Activated CD4-positive, alpha-beta T cell treated with anti-CD3 and anti-CD28 coated beads for 36 hours (primary cell): ENCODE measurements at regions not wholly inside any gene's neighbourhood (a gene's known extent, or its start where the extent isn't known, plus 50 kb on each side); places are given as distances from the start of the nearest gene placed in this dataset.

Experiments used
- ATAC-seq: fragments of 200-7000 bp; cut with Tn5 transposase; one replicate; pipeline ENCODE4 v1.10.0; 2021; ENCODE audit warnings: mild to moderate bottlenecking, moderate library complexity
- CTCF ChIA-PET: fragments of 350-600 bp; sonication (Branson Sonifier 250); formaldehyde crosslinking; loops from one replicate; lab custom pipeline; 2021; ENCODE audit warnings: antibody characterized with exemption; lab: Charles Lee
- POLR2A ChIA-PET: fragments of 350-600 bp; sonication (Branson Sonifier 250); formaldehyde crosslinking; loops from one replicate; lab custom pipeline; 2021; ENCODE audit warnings: antibody characterized with exemption, inconsistent platforms; lab: Charles Lee
- DNase-seq: peaks from one replicate; pipeline ENCODE4 v3.0.0-alpha.2; 2020
- H3K27ac Mint-ChIP-seq: one replicate; pipeline ENCODE4 v1.8.0; 2021; ENCODE audit warnings: mixed read lengths
- H3K27me3 Mint-ChIP-seq: one replicate; pipeline ENCODE4 v1.8.0; 2021; ENCODE audit warnings: mixed read lengths
- H3K36me3 Mint-ChIP-seq: one replicate; pipeline ENCODE4 v1.8.0; 2021; ENCODE audit warnings: low read depth, mixed read lengths
- H3K4me1 Mint-ChIP-seq: one replicate; pipeline ENCODE4 v1.8.0; 2021; ENCODE audit warnings: mixed read lengths
- H3K4me3 Mint-ChIP-seq: one replicate; pipeline ENCODE4 v1.8.0; 2021; ENCODE audit warnings: mild to moderate bottlenecking, moderate library complexity, mixed read lengths
- H3K9me3 Mint-ChIP-seq: one replicate; pipeline ENCODE4 v1.8.0; 2021; ENCODE audit warnings: low read depth, mixed read lengths
- intact Hi-C, 2 experiments: fragments of 100-400 bp; cut with DNase I in 1 of 2; cut with micrococcal nuclease in 1 of 2; formaldehyde crosslinking; loops; one replicate each; pipeline versions ENCODE4 v1.14.2 to v1.15.1; 2022 to 2024; cut with DNase I, micrococcal nuclease

GRCh38 chr17:56740481-56740880, 93.2 kb downstream of the C17orf67 start:
- Mint-ChIP-seq H3K4me1 (no peaks in the 10 kb centered on the region), H3K9me3 (no peaks in the 10 kb centered on the region), H3K4me3 (no peak overlapping the region), H3K27me3 (no peaks in the 10 kb centered on the region), H3K27ac (no peak overlapping the region), H3K36me3 (no peaks in the 10 kb centered on the region)
- intact Hi-C loops: no loop called here
- POLR2A ChIA-PET: no interaction called here
- CTCF ChIA-PET: interaction anchor here (0.9 kb wide), 1 partner anchor 39 kb away, joined by 3 read pairs; no protein-coding TSS in a partner anchor
- ATAC-seq (no peak), DNase-seq (no peak)
